ENCODE measurements at regions not wholly inside any gene's neighbourhood (a gene's known extent, or its start where the extent isn't known, plus 50 kb on each side); places are given as distances from the start of the nearest gene placed in this dataset.

- no peak for FAIRE-seq
- no peak for DNase-seq (ENCODE audit: low spot score in 2 of 2)
These were observed 144.5 kb upstream of the TMEM72 start for GRCh38 chr10:44766631-44767030.

GRCh38 chr10:44769450-44769849 lies 141.7 kb upstream of the TMEM72 start:
- FAIRE-seq (no peak), DNase-seq (ENCODE audit: low spot score in 2 of 2) (no peak)

- DNase-seq (ENCODE audit: low spot score in 2 of 2) (no peak), FAIRE-seq (no peak)
These were observed 139.7 kb upstream of the TMEM72 start for GRCh38 chr10:44771233-44771995.

GRCh38 chr10:44773565-44773964 lies 137.6 kb upstream of the TMEM72 start:
- no peak for FAIRE-seq
- no peak for DNase-seq (ENCODE audit: low spot score in 2 of 2)

GRCh38 chr10:44774676-44775401 lies 136.3 kb upstream of the TMEM72 start:
- DNase-seq (ENCODE audit: low spot score in 2 of 2) (no peak), FAIRE-seq (no peak)

GRCh38 chr10:44775402-44775741 lies 135.8 kb upstream of the TMEM72 start:
- no peak for DNase-seq (ENCODE audit: low spot score in 2 of 2)

GRCh38 chr10:44776181-44776580 lies 135.0 kb upstream of the TMEM72 start:
- FAIRE-seq (no peak), DNase-seq (ENCODE audit: low spot score in 2 of 2) (no peak)

More at GRCh38 chr10:44775402-44775741, 135.8 kb upstream of the TMEM72 start:
- no peak for FAIRE-seq

- no peak for FAIRE-seq
These were observed 131.6 kb upstream of the TMEM72 start for GRCh38 chr10:44779511-44779910.

GRCh38 chr10:44780426-44780825 lies 130.7 kb upstream of the TMEM72 start:
- DNase-seq (ENCODE audit: low spot score in 2 of 2) = no peak
- no peak for FAIRE-seq

More at GRCh38 chr10:44779511-44779910, 131.6 kb upstream of the TMEM72 start:
- no peak for DNase-seq (ENCODE audit: low spot score in 2 of 2)

GRCh38 chr10:44781131-44781530 lies 130.0 kb upstream of the TMEM72 start:
- no peak for DNase-seq (ENCODE audit: low spot score in 2 of 2)
- FAIRE-seq = no peak

GRCh38 chr10:44786286-44786850 lies 124.8 kb upstream of the TMEM72 start:
- DNase-seq (ENCODE audit: low spot score in 2 of 2) (no peak), FAIRE-seq (no peak)

- no peak for FAIRE-seq
- DNase-seq (ENCODE audit: low spot score in 2 of 2) = no peak
These were observed 123.6 kb upstream of the TMEM72 start for GRCh38 chr10:44787480-44788075.

GRCh38 chr10:44788147-44789129 lies 122.7 kb upstream of the TMEM72 start:
- DNase-seq (ENCODE audit: low spot score in 2 of 2) (no peak), FAIRE-seq (no peak)

- no peak for DNase-seq (ENCODE audit: low spot score in 2 of 2)
- FAIRE-seq = no peak
These were observed 118.9 kb upstream of the TMEM72 start for GRCh38 chr10:44792119-44792775.

GRCh38 chr10:44799966-44800365 lies 111.2 kb upstream of the TMEM72 start:
- FAIRE-seq = no peak
- DNase-seq (ENCODE audit: low spot score in 2 of 2) = no peak

GRCh38 chr10:44801383-44802327 lies 109.5 kb upstream of the TMEM72 start:
- peak in 1 of 2 donors; percentile 21 for DNase-seq (ENCODE audit: low spot score in 2 of 2)
- FAIRE-seq = no peak

GRCh38 chr10:44803862-44804261 lies 107.3 kb upstream of the TMEM72 start:
- FAIRE-seq = no peak

GRCh38 chr10:44804661-44805060 lies 106.5 kb upstream of the TMEM72 start:
- FAIRE-seq (no peak), DNase-seq (ENCODE audit: low spot score in 2 of 2) (no peak)

More at GRCh38 chr10:44803862-44804261, 107.3 kb upstream of the TMEM72 start:
- no peak for DNase-seq (ENCODE audit: low spot score in 2 of 2)
